ENCODE measurements at regions not wholly inside any gene's neighbourhood (a gene's known extent, or its start where the extent isn't known, plus 50 kb on each side); places are given as distances from the start of the nearest gene placed in this dataset.

DNA sequence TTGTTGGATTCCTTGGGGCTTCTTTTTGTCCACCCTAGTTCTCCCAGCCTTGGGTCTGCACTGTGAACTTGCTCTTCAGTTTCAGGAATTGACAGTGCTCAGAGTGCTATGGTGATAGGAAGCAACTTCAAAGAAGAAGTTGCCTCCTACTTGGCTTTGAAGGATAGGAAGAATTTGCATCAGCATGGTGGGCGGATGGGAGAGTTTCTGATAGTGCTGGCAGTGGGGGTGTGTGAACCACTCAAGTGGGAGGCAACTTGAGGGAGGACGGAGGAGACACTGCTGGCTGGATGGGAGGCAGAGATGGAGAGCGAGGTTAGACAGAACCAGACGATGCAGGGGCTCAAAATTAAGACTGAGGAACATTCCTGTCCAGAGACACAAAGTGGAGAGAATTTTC is 164.4 kb upstream of the SKOR2 start:
- no peak for TF ChIP-seq CTCF (IDR thresholded peaks at IDR 0.05)
- no peak for TF ChIP-seq ZBTB33 (IDR thresholded peaks at IDR 0.05; ENCODE audit: borderline replicate concordance, low read depth)
- no peak for TF ChIP-seq USF1 (IDR thresholded peaks at IDR 0.05; ENCODE audit: borderline replicate concordance, low read depth)
- TF ChIP-seq FOXJ3 (CRISPR knock-in tag; IDR thresholded peaks at IDR 0.05), result no peak
- no peak for TF ChIP-seq RFX5 (IDR thresholded peaks at IDR 0.05; ENCODE audit: low read length)
- no peak for TF ChIP-seq SMC3 (IDR thresholded peaks at IDR 0.05; ENCODE audit: low read depth, low read length)

Data from SK-N-SH (cell line).